Activated CD8-positive, alpha-beta memory T cell treated with anti-CD3 and anti-CD28 coated beads, Interleukin-2, amount 50 U/mL, for 1 hour (primary cell): ENCODE measurements at regions not wholly inside any gene's neighbourhood (a gene's known extent, or its start where the extent isn't known, plus 50 kb on each side); places are given as distances from the start of the nearest gene placed in this dataset.

Experiments
- DNase-seq: peaks from one replicate; pipeline ENCODE4 v3.0.0-alpha.2; 2020; ENCODE audit errors: extremely low read depth

- DNase-seq: no peak
Measured at GRCh38 chr2:64196963-64197362, 52.7 kb upstream of the PELI1 start.

- no peak for DNase-seq
Measured at GRCh38 chr2:64201151-64201550, 56.9 kb upstream of the PELI1 start.

DNA sequence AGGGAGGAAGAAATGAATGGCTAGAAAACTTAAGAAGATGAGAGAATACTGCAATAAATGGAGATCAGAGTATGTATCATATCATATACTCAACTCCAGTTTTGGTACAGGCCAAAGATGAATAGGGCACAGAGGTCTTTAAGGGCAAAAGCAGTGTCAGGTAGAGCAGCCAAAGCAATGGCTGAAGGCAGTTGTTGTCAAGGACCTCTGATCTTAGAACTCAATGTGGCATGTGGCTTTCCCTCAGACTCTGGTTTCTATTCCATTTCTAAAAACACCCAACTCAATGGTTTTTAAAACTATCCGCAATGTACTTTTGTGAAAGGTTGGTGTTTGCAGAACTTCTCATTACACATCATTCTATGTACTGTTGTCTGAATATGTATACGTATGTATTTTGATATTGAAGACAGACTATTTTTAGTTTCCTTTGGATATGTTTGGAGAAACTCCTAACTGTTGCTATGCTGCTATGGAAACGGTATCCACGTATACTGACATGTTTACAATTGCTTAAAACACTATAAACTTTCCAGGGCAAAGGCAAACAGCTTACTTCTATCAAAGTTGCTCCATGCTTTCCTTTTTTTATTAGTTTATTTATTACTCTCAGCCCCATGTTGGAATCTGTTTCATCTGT, 58.1 kb upstream of the PELI1 start:
- DNase-seq: no peak

- no peak for DNase-seq
Measured at GRCh38 chr2:64203131-64203857, 59.1 kb upstream of the PELI1 start.

DNA sequence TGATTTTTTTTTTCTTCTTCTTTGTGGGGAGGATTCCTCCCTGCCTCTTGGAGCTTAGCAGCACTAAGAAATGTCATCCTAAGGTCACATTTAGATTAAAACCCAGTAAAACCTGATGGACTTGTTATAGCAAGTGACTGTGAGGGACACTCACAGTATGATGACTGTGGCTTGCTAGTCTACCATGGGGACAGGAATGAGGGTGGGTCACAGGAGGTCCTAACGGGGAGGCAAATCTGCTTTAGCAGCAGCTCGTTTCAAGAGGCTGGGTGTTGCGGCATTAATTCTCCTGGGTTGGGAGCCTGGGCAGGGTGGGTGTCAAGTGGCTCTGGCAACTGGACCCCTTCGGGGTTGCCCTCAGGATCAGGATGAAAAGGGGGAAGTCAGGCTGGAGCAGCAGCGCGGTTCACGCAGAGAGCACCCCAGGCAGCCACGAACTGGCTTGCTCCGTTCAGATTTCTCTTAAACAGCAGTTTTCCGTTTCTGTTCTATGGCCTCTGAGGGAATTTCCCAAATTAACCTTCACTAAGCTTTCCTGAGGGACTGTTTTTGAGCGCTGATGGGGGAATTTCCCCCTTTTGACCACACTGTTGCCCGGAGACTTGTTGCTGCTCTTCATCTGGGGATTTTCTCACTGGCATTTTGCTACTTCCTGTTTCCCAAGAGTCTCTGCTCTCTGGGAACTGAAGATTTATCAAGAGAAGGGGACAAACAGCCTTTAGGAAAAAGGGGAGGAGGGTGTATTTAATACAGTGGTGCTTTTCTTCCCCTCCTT, 59.8 kb upstream of the PELI1 start:
- no peak for DNase-seq

- no peak for DNase-seq
Measured at GRCh38 chr2:64204703-64205102, 60.5 kb upstream of the PELI1 start.

GRCh38 chr2:64205415-64205814, 61.2 kb upstream of the PELI1 start:
- no peak for DNase-seq

DNA sequence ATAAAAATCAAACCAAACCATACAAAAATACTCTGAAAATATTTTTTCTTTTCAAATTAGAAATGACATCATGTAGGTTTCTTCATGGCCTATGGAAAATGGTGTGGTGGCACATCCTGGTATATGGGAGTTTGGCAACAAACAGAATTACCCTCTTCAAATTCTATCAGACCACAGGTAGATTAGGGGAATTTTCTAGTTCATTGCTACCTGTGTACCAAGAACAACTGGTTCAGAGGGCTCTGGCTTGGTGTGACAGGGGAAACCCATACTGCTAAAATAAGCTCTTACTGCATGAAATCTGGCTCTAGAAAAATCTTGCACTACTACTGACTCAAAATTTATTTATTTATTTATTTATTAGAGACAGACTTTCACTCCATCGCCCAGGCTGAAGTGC, 63.4 kb upstream of the PELI1 start:
- no peak for DNase-seq

DNA sequence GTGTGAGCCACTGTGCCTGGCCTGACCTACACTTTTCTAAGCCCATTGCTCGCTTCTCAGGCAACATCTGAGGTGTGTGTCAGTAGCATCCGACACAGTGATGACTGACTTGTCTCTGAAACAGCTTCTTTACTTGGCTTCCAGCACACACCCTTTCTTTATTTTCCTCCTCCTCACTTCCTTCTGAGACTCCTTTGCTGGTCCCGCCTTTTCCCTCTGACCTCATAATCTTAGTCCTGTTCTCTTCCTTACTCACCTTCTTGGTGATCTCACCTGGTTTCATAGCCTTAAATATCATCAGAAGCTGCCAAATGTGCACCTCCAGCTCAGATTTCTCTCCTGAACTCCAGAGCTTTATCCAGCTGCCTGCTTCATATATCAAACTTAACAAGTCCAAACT, 66.6 kb upstream of the PELI1 start:
- no peak for DNase-seq

- no peak for DNase-seq
Measured at GRCh38 chr2:64211276-64211921, 67.2 kb upstream of the PELI1 start.

GRCh38 chr2:64212346-64212745, 68.1 kb upstream of the PELI1 start:
- no peak for DNase-seq

DNA sequence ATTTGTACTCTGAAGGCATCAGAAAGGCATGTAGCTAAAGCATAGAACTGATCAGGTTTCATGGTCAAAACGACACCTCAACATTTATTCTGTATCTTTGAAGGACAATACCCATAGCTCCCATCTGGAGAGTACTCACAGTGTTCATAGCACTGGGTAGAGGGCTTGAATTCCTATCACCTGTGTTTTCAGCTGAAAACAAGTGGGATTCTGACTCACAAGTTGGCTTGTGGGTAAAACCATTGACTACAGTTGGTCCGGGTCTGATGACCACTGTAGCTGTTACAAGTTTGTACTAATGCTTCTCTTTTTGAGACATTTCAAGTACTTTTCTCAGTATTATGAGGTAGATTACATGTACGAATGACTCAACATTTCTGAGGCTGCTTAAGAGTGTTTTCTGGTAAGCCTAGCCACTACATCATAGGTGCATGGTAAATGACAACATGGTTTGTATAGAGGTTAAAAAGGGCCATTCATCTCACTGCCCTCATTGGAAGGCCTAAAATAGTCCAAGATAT, 68.6 kb upstream of the PELI1 start:
- DNase-seq: no peak

DNA sequence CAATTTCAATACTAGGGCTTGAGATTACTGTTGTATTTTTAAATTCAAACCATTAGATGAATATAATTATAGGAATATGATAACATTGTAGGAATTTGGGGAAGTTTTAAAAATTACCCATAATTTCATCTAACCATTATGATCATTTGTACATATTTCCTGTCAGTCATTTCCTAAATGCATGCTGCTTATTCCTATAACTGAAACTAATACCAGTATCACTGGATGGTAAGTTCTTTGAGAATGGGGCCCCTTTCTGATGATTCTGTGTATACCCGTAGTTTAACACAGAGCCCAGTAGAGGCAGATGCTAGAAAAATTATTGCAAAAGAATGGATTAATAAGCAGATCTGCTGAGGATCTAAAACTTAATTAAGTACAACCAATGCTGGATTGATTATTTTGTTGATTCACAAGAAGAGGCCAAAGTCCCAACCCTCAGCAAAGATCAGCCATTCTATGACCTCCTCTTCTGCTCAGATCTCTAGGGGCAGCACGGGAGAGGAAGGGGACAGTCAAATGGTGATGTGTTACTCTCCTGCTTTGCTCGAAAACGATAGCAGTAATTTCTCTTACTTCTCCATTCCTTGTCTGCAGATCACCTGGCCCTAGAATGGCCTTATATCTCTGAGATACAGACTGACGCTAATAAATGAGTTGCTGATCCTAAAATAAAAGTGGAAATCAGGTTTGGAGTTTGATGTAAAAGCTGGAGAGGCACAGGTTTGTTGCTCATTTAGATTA, 69.5 kb upstream of the PELI1 start:
- DNase-seq: no peak

GRCh38 chr2:64214281-64215115, 70.3 kb upstream of the PELI1 start:
- DNase-seq: no peak

GRCh38 chr2:64217198-64217869, 73.1 kb upstream of the PELI1 start:
- DNase-seq: no peak

- DNase-seq: no peak
Measured at GRCh38 chr2:64218137-64218802, 74.0 kb upstream of the PELI1 start.

DNA sequence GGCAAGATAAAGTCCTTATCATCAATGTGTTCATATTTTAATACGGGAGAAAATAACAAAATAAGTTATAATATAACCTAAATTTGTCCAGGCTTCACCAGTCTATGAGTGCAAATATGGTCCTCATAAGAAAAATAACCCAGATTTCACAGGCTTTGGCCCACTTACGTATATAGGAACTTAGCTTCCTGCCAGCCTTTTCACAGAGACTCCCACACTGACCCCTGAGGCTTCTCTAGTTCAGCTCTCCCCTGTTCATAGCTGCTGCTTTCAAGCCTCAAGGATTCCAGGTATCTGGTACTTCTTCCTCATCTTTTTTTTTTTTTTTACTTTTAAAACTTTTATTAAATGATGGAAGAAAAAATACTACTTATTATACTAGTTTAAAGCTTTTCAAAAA, 74.9 kb upstream of the PELI1 start:
- DNase-seq: no peak

GRCh38 chr2:64220265-64220664, 76.0 kb upstream of the PELI1 start:
- DNase-seq: no peak

GRCh38 chr2:64220894-64221617, 76.8 kb upstream of the PELI1 start:
- no peak for DNase-seq
